ENCODE measurements at regions not wholly inside any gene's neighbourhood (a gene's known extent, or its start where the extent isn't known, plus 50 kb on each side); places are given as distances from the start of the nearest gene placed in this dataset.

GRCh38 chr2:122384768-122385333 lies 629.4 kb downstream of the TSN start:
- Histone ChIP-seq H3K9me3 (ENCODE audit: control extremely low read depth in 1 of 3, control insufficient read depth in 2 of 3, insufficient read depth in 1 of 3, low read length in 2 of 3) (peaks cover 0 to 8% (median 0%) of the 10 kb centered on the region in 3 donors), H3K4me3 (ENCODE audit: control extremely low read depth in 1 of 5, extremely low read depth in 1 of 5, insufficient read depth in 1 of 5, low read depth in 2 of 5, low read length in 4 of 5) (no peak overlapping the region), H3K27ac (ENCODE audit: low read length in 2 of 2) (no peak overlapping the region), H3K36me3 (replicated peaks in 1 of 2; ENCODE audit: control extremely low read depth in 1 of 2, control insufficient read depth in 1 of 2, extremely low read depth in 1 of 2, insufficient read depth in 2 of 2, low read length in 1 of 2) (no peaks in the 10 kb centered on the region), H4K20me1 (ENCODE audit: control insufficient read depth, insufficient read depth, low read length, poor library complexity, severe bottlenecking) (no peaks in the 10 kb centered on the region), H3K79me2 (ENCODE audit: control insufficient read depth, insufficient read depth, low read length) (no peaks in the 10 kb centered on the region), H3K9ac (ENCODE audit: low read length) (no peak overlapping the region), H3K4me2 (replicated peaks; ENCODE audit: low read depth, low read length, poor library complexity, severe bottlenecking) (no peak overlapping the region), H3K4me1 (ENCODE audit: control insufficient read depth in 2 of 2, insufficient read depth in 2 of 2, low read length in 2 of 2) (no peaks in the 10 kb centered on the region), H2AFZ (ENCODE audit: insufficient read depth, low read depth, low read length, poor library complexity, severe bottlenecking) (no peak overlapping the region), H3K27me3 (replicated peaks in 1 of 4; ENCODE audit: control extremely low read depth in 1 of 4, control insufficient read depth in 3 of 4, insufficient read depth in 4 of 4, low read length in 3 of 4) (no peaks in the 10 kb centered on the region)
- Mint-ChIP-seq H3K4me1 (no peaks in the 10 kb centered on the region), H3K4me3 (no peak overlapping the region), H3K9me3 (ENCODE audit: insufficient read depth) (peaks cover 7% of the 10 kb centered on the region), H3K27me3 (no peaks in the 10 kb centered on the region), H3K27ac (no peak overlapping the region)
- intact Hi-C loops (cut with micrococcal nuclease), result no loop called here
- ChIA-PET POLR2A (no interaction called here), CTCF (no interaction called here)
- WGBS (ENCODE audit: insufficient coverage), result no CpG with 5 or more reads among the region's 4 CpGs
- TF ChIP-seq EZH2 (IDR thresholded peaks at IDR 0.05; ENCODE audit: borderline replicate concordance, insufficient read depth, low read depth, low read length, poor library complexity, severe bottlenecking), result no peak
- TF ChIP-seq CTCF (IDR thresholded peaks at IDR 0.05), result no peak
- no peak for DNase-seq
- no peak for ATAC-seq (ENCODE audit: low read depth)

GRCh38 chr2:122388208-122388607 lies 632.8 kb downstream of the TSN start:
- peaks cover 0 to 3% (median 0%) of the 10 kb centered on the region in 3 donors for H3K9me3 ChIP-seq (ENCODE audit: control extremely low read depth in 1 of 3, control insufficient read depth in 2 of 3, insufficient read depth in 1 of 3, low read length in 2 of 3)
- no peak for TF ChIP-seq CTCF (IDR thresholded peaks at IDR 0.05)
- TF ChIP-seq EZH2 (IDR thresholded peaks at IDR 0.05; ENCODE audit: borderline replicate concordance, insufficient read depth, low read depth, low read length, poor library complexity, severe bottlenecking), result no peak
- no peak overlapping the region for H3K4me3 ChIP-seq (ENCODE audit: control extremely low read depth in 1 of 5, extremely low read depth in 1 of 5, insufficient read depth in 1 of 5, low read depth in 2 of 5, low read length in 4 of 5)
- Mint-ChIP-seq H3K27ac (no peak overlapping the region), H3K4me3 (no peak overlapping the region), H3K27me3 (no peaks in the 10 kb centered on the region), H3K9me3 (ENCODE audit: insufficient read depth) (peaks cover 7% of the 10 kb centered on the region), H3K4me1 (no peaks in the 10 kb centered on the region)
- H3K9ac ChIP-seq (ENCODE audit: low read length), result no peak overlapping the region
- H3K4me1 ChIP-seq (ENCODE audit: control insufficient read depth in 2 of 2, insufficient read depth in 2 of 2, low read length in 2 of 2), result no peaks in the 10 kb centered on the region
- no peak for ATAC-seq (ENCODE audit: low read depth)
- H3K79me2 ChIP-seq (ENCODE audit: control insufficient read depth, insufficient read depth, low read length), result no peaks in the 10 kb centered on the region
- no peak overlapping the region for H2AFZ ChIP-seq (ENCODE audit: insufficient read depth, low read depth, low read length, poor library complexity, severe bottlenecking)
- intact Hi-C loops (cut with micrococcal nuclease), result no loop called here
- H4K20me1 ChIP-seq (ENCODE audit: control insufficient read depth, insufficient read depth, low read length, poor library complexity, severe bottlenecking), result no peaks in the 10 kb centered on the region
- CTCF ChIA-PET, result no interaction called here
- DNase-seq, result no peak
- H3K27me3 ChIP-seq (replicated peaks in 1 of 4; ENCODE audit: control extremely low read depth in 1 of 4, control insufficient read depth in 3 of 4, insufficient read depth in 4 of 4, low read length in 3 of 4), result no peaks in the 10 kb centered on the region
- no peaks in the 10 kb centered on the region for H3K36me3 ChIP-seq (replicated peaks in 1 of 2; ENCODE audit: control extremely low read depth in 1 of 2, control insufficient read depth in 1 of 2, extremely low read depth in 1 of 2, insufficient read depth in 2 of 2, low read length in 1 of 2)
- POLR2A ChIA-PET, result no interaction called here
- 83% methylated on average over 2 of the region's 3 CpGs for WGBS (ENCODE audit: insufficient coverage)
- no peak overlapping the region for H3K27ac ChIP-seq (ENCODE audit: low read length in 2 of 2)
- H3K4me2 ChIP-seq (replicated peaks; ENCODE audit: low read depth, low read length, poor library complexity, severe bottlenecking), result no peak overlapping the region
